ENCODE measurements at regions not wholly inside any gene's neighbourhood (a gene's known extent, or its start where the extent isn't known, plus 50 kb on each side); places are given as distances from the start of the nearest gene placed in this dataset.

DNA sequence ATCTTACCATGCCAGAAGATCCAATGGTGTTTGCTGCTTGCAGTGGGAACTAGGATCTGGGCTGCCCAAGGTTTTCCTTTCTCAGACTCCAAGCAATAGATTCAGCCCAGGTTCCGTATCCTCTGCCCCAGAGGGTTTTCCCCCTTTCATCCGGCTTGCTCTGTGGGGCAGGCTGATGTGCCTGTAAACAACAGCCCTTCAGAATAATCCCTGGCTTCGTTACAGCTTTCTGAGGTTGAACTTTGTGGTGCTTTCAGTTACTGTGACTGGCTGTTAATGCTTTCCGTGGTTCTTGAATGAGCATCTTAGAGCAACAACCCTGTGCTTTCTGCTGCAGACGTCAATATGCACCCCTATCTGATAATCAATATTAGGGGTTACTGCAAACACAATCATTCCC lies 400.4 kb downstream of the BTBD3 start:
- H3K27ac Mint-ChIP-seq, result no peak overlapping the region; a peak in 1 of 7 replicates
- H3K4me1 Mint-ChIP-seq, result peaks cover 5 to 7% of the 10 kb centered on the region in 2 experiments
- WGBS (ENCODE audit: extremely low coverage, insufficient read length, low lambda C conversion rate), result no CpG with 5 or more reads among the region's 5 CpGs

More for the DNA sequence above, 400.4 kb downstream of the BTBD3 start:
- no peaks in the 10 kb centered on the region for H3K23me2 ChIP-seq (ENCODE audit: insufficient read length, low read depth, low read length, poor library complexity, severe bottlenecking)
- DNase-seq, result no peak
- no peak overlapping the region for H2BK20ac ChIP-seq (ENCODE audit: low read depth, low read length, poor library complexity, severe bottlenecking)
- H3K9me3 Mint-ChIP-seq, result no peaks in the 10 kb centered on the region
- no peak overlapping the region for H3K4me2 ChIP-seq (ENCODE audit: insufficient read depth, insufficient read length, low read length)
- H4K20me1 ChIP-seq (ENCODE audit: control insufficient read depth, insufficient read depth, insufficient read length), result no peaks in the 10 kb centered on the region
- no peak overlapping the region for H2BK12ac ChIP-seq (ENCODE audit: insufficient read length, low read depth, low read length)
- no peak overlapping the region for H3K4me3 Mint-ChIP-seq
- H2BK5ac ChIP-seq (ENCODE audit: insufficient read length, low read length), result no peak overlapping the region
- H3K79me1 ChIP-seq (ENCODE audit: insufficient read depth, low read depth, low read length, poor library complexity, severe bottlenecking), result no peaks in the 10 kb centered on the region
- no peaks in the 10 kb centered on the region for H3K27me3 ChIP-seq (ENCODE audit: insufficient read depth, low read length)
- no peak overlapping the region for H3K18ac ChIP-seq (ENCODE audit: insufficient read length, low read depth, low read length)
- no peaks in the 10 kb centered on the region for H3K4me1 ChIP-seq (ENCODE audit: insufficient read depth, low read length)
- no peak overlapping the region for H3K23ac ChIP-seq (ENCODE audit: insufficient read length, low read depth, low read length)
- H2AK5ac ChIP-seq (ENCODE audit: insufficient read length, low read length), result no peak overlapping the region
- no peak overlapping the region for H2BK15ac ChIP-seq (ENCODE audit: low read depth, low read length)
- no peaks in the 10 kb centered on the region for H3K9me3 ChIP-seq (ENCODE audit: control insufficient read depth, low read depth, low read length)
- no peak overlapping the region for H3K27ac ChIP-seq (ENCODE audit: insufficient read length, low read depth, low read length)
- no peak overlapping the region for H2AFZ ChIP-seq (ENCODE audit: low read length)
- no peak overlapping the region for H4K8ac ChIP-seq (replicated peaks; ENCODE audit: insufficient read length, low read depth, low read length)
- H4K91ac ChIP-seq (ENCODE audit: insufficient read length, low read depth, low read length), result no peak overlapping the region
- no peak overlapping the region for H4K5ac ChIP-seq (ENCODE audit: insufficient read length, low read depth, low read length)
- no peak overlapping the region for H2BK120ac ChIP-seq (ENCODE audit: low read depth, low read length, poor library complexity, severe bottlenecking)
- no peak overlapping the region for H3T11ph ChIP-seq (ENCODE audit: low read length)
- no peak overlapping the region; the same call in 1 of the 2 replicates for H3K14ac ChIP-seq (ENCODE audit: insufficient read depth, low read length)
- H3K9ac ChIP-seq (ENCODE audit: extremely low read depth, insufficient read length, low read length), result no peak overlapping the region
- H3K27me3 Mint-ChIP-seq (ENCODE audit: low read depth), result no peaks in the 10 kb centered on the region
- no peak overlapping the region for H3K4ac ChIP-seq (ENCODE audit: low read depth, low read length)
- no peaks in the 10 kb centered on the region for H3K79me2 ChIP-seq (ENCODE audit: insufficient read depth, low read length)
- TF ChIP-seq, protein P1, sequence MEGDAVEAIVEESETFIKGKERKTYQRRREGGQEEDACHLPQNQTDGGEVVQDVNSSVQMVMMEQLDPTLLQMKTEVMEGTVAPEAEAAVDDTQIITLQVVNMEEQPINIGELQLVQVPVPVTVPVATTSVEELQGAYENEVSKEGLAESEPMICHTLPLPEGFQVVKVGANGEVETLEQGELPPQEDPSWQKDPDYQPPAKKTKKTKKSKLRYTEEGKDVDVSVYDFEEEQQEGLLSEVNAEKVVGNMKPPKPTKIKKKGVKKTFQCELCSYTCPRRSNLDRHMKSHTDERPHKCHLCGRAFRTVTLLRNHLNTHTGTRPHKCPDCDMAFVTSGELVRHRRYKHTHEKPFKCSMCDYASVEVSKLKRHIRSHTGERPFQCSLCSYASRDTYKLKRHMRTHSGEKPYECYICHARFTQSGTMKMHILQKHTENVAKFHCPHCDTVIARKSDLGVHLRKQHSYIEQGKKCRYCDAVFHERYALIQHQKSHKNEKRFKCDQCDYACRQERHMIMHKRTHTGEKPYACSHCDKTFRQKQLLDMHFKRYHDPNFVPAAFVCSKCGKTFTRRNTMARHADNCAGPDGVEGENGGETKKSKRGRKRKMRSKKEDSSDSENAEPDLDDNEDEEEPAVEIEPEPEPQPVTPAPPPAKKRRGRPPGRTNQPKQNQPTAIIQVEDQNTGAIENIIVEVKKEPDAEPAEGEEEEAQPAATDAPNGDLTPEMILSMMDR (conservative IDR thresholded peaks at IDR 0.05), result no peak
- H3K56ac ChIP-seq (ENCODE audit: insufficient read length, low read depth, low read length), result no peak overlapping the region
- H3K36me3 Mint-ChIP-seq (ENCODE audit: insufficient read depth in 1 of 3, low read depth in 3 of 3), result no peaks in the 10 kb centered on the region
